KMS-11 (cell line): ENCODE measurements at regions not wholly inside any gene's neighbourhood (a gene's known extent, or its start where the extent isn't known, plus 50 kb on each side); places are given as distances from the start of the nearest gene placed in this dataset.

Source experiments
- H2AFZ ChIP-seq: fragments of 200-600 bp; sonication (generic); 2 replicates; pipeline ENCODE4 v1.6.1; 2016; ENCODE audit warnings: antibody characterized with exemption, mixed run types, low read depth
- H3K27ac ChIP-seq: fragments of 200-600 bp; sonication (generic); 2 replicates; pipeline ENCODE4 v1.6.1; 2016; ENCODE audit warnings: mild to moderate bottlenecking, mixed run types
- H3K27me3 ChIP-seq: fragments of 200-600 bp; sonication (generic); 2 replicates; pipeline ENCODE4 v1.6.1; 2017; ENCODE audit warnings: mild to moderate bottlenecking, low read depth, mixed run types, moderate library complexity; ENCODE audit not compliant: insufficient read depth
- H3K36me3 ChIP-seq: fragments of 200-600 bp; sonication (generic); 2 replicates; pipeline ENCODE4 v1.6.1; 2017; ENCODE audit warnings: mild to moderate bottlenecking, mixed run types; ENCODE audit not compliant: insufficient read depth
- H3K4me1 ChIP-seq: fragments of 200-600 bp; sonication (generic); 2 replicates; pipeline ENCODE4 v1.6.1; 2016; ENCODE audit warnings: mild to moderate bottlenecking, low read depth, mixed run types; ENCODE audit not compliant: poor library complexity, severe bottlenecking
- H3K4me2 ChIP-seq: fragments of 200-600 bp; sonication (generic); 2 replicates; pipeline ENCODE4 v1.7.0; 2016; ENCODE audit warnings: mild to moderate bottlenecking, mixed run types
- H3K4me3 ChIP-seq: fragments of 200-600 bp; sonication (generic); IDR thresholded peaks from 2 replicates; pipeline ENCODE4 v1.6.1; 2017; ENCODE audit warnings: low read depth, low read length, mixed read lengths; ENCODE audit not compliant: insufficient read depth
- H3K79me2 ChIP-seq: fragments of 200-600 bp; sonication (generic); 2 replicates; pipeline ENCODE4 v1.6.1; 2016; ENCODE audit warnings: low read depth, mixed run types; ENCODE audit not compliant: insufficient read depth
- H3K9ac ChIP-seq: fragments of 200-600 bp; sonication (generic); 2 replicates; pipeline ENCODE4 v1.6.1; 2016; ENCODE audit warnings: mild to moderate bottlenecking, mixed run types
- H4K20me1 ChIP-seq: fragments of 200-600 bp; sonication (generic); 2 replicates; pipeline ENCODE4 v1.6.1; 2016; ENCODE audit warnings: mild to moderate bottlenecking, mixed run types; ENCODE audit not compliant: insufficient read depth
- CTCF ChIP-seq: fragments of 200-600 bp; sonication (generic); conservative IDR thresholded peaks from 2 replicates; pipeline ENCODE4 v1.6.1; 2017; ENCODE audit warnings: low read depth, mild to moderate bottlenecking, antibody characterized with exemption, low read length, moderate library complexity, mixed read lengths

GRCh38 chr7:98753176-98753575 lies 116.6 kb downstream of the TMEM130 start:
- no peaks in the 10 kb centered on the region for H3K36me3 ChIP-seq
- H3K27me3 ChIP-seq: no peaks in the 10 kb centered on the region
- H2AFZ ChIP-seq: no peak overlapping the region
- TF ChIP-seq CTCF: no peak
- H3K9ac ChIP-seq: no peak overlapping the region
- H3K4me2 ChIP-seq: no peak overlapping the region
- H3K27ac ChIP-seq: no peak overlapping the region
- no peaks in the 10 kb centered on the region for H3K79me2 ChIP-seq
- H3K4me3 ChIP-seq: no peak overlapping the region
- H3K4me1 ChIP-seq: no peaks in the 10 kb centered on the region
- H4K20me1 ChIP-seq: no peaks in the 10 kb centered on the region

- H3K4me2 ChIP-seq: no peak overlapping the region
- no peaks in the 10 kb centered on the region for H3K79me2 ChIP-seq
- no peaks in the 10 kb centered on the region for H3K27me3 ChIP-seq
- H3K9ac ChIP-seq: no peak overlapping the region
- H3K27ac ChIP-seq: no peak overlapping the region
- no peak overlapping the region for H3K4me3 ChIP-seq
- TF ChIP-seq CTCF: no peak
- H2AFZ ChIP-seq: no peak overlapping the region
- H3K4me1 ChIP-seq: no peaks in the 10 kb centered on the region
- no peaks in the 10 kb centered on the region for H3K36me3 ChIP-seq
- no peaks in the 10 kb centered on the region for H4K20me1 ChIP-seq
Observed at GRCh38 chr7:98753989-98754479, 115.8 kb downstream of the TMEM130 start.

- Histone ChIP-seq H3K79me2 (no peaks in the 10 kb centered on the region), H3K36me3 (no peaks in the 10 kb centered on the region), H3K9ac (no peak overlapping the region), H3K4me3 (no peak overlapping the region), H4K20me1 (no peaks in the 10 kb centered on the region), H3K4me2 (no peak overlapping the region), H2AFZ (no peak overlapping the region), H3K27me3 (no peaks in the 10 kb centered on the region), H3K27ac (no peak overlapping the region), H3K4me1 (no peaks in the 10 kb centered on the region)
- TF ChIP-seq CTCF: no peak
Observed at GRCh38 chr7:98755138-98755898, 114.5 kb downstream of the TMEM130 start.

GRCh38 chr7:98758157-98758556 lies 111.7 kb downstream of the TMEM130 start:
- no peak overlapping the region for H3K4me3 ChIP-seq
- no peak for TF ChIP-seq CTCF

More at GRCh38 chr7:98758157-98758556, 111.7 kb downstream of the TMEM130 start:
- Histone ChIP-seq H3K36me3 (no peaks in the 10 kb centered on the region), H3K27ac (no peak overlapping the region), H2AFZ (no peak overlapping the region), H3K79me2 (no peaks in the 10 kb centered on the region), H3K4me1 (no peaks in the 10 kb centered on the region), H4K20me1 (no peaks in the 10 kb centered on the region), H3K27me3 (no peaks in the 10 kb centered on the region), H3K9ac (no peak overlapping the region), H3K4me2 (no peak overlapping the region)
